OCI-LY1 (cell line): ENCODE measurements at regions not wholly inside any gene's neighbourhood (a gene's known extent, or its start where the extent isn't known, plus 50 kb on each side); places are given as distances from the start of the nearest gene placed in this dataset.
"Not testable (repeated sequence)": the region's sequence is repeated elsewhere in the genome, so short reads cannot be mapped to it uniquely, and the experiment has no call there.

Experiments used
- H2AFZ ChIP-seq: fragments of 200-600 bp; sonication (generic), shearing (Covaris generic); 2 replicates; pipeline ENCODE4 v1.6.0; 2014; ENCODE audit warnings: antibody characterized with exemption, mild to moderate bottlenecking, low read length
- H3F3A ChIP-seq: fragments of 200-600 bp; sonication (generic), shearing (Covaris generic); 2 replicates; pipeline ENCODE4 v1.6.0; 2014; ENCODE audit warnings: mild to moderate bottlenecking, antibody characterized with exemption, low read length, moderate library complexity; ENCODE audit not compliant: insufficient read depth
- H3K27ac ChIP-seq: fragments of 200-600 bp; sonication (generic); 2 replicates; pipeline ENCODE4 v1.5.1; 2014; ENCODE audit warnings: low read length, mixed run types, mild to moderate bottlenecking, low read depth; ENCODE audit not compliant: poor library complexity, severe bottlenecking
- H3K27me3 ChIP-seq: fragments of 200-600 bp; sonication (generic); 2 replicates; pipeline ENCODE4 v1.6.0; 2014; ENCODE audit warnings: antibody characterized with exemption, mild to moderate bottlenecking, low read length, moderate library complexity; ENCODE audit not compliant: insufficient read depth
- H3K36me3 ChIP-seq: fragments of 200-600 bp; sonication (generic); 2 replicates; pipeline ENCODE4 v1.6.1; 2014; ENCODE audit warnings: mild to moderate bottlenecking, antibody characterized with exemption, low read length, moderate library complexity, mixed read lengths; ENCODE audit not compliant: insufficient read depth
- H3K4me1 ChIP-seq: fragments of 200-600 bp; sonication (generic); 2 replicates; pipeline ENCODE4 v1.5.1; 2014; ENCODE audit warnings: mild to moderate bottlenecking, low read length, moderate library complexity; ENCODE audit not compliant: insufficient read depth, severe bottlenecking
- H3K4me2 ChIP-seq: fragments of 200-600 bp; sonication (generic), shearing (Covaris generic); 2 replicates; pipeline ENCODE4 v1.6.1; 2014; ENCODE audit warnings: low read length
- H3K4me3 ChIP-seq: fragments of 200-600 bp; sonication (generic); 2 replicates; pipeline ENCODE4 v1.5.1; 2014; ENCODE audit warnings: low read length, low read depth, mild to moderate bottlenecking, mixed read lengths; ENCODE audit not compliant: poor library complexity, severe bottlenecking
- H3K79me2 ChIP-seq: fragments of 200-600 bp; shearing (Covaris generic); 2 replicates; pipeline ENCODE4 v1.6.1; 2016; ENCODE audit warnings: mixed run types, low read length, mixed read lengths; ENCODE audit not compliant: insufficient read depth
- H3K9ac ChIP-seq: fragments of 200-600 bp; sonication (generic), shearing (Covaris generic); 2 replicates; pipeline ENCODE4 v1.6.1; 2014; ENCODE audit warnings: mild to moderate bottlenecking, low read length, mixed read lengths
- H3K9me2 ChIP-seq: fragments of 200-600 bp; sonication (generic), shearing (Covaris generic); 2 replicates; pipeline ENCODE4 v1.6.1; 2014; ENCODE audit warnings: low read depth, mild to moderate bottlenecking, low read length, mixed read lengths
- H3K9me3 ChIP-seq: fragments of 200-600 bp; shearing (Covaris generic); 2 replicates; pipeline ENCODE4 v1.6.1; 2014; ENCODE audit warnings: low read length, mixed read lengths
- H4K20me1 ChIP-seq: fragments of 200-600 bp; sonication (generic), shearing (Covaris generic); 2 replicates; pipeline ENCODE4 v1.6.0; 2016; ENCODE audit warnings: mild to moderate bottlenecking, low read length; ENCODE audit not compliant: insufficient read depth

- H3K9me2 ChIP-seq, H3K4me3 ChIP-seq, H3K27me3 ChIP-seq, H3K4me1 ChIP-seq, H3K36me3 ChIP-seq, H3K27ac ChIP-seq, H4K20me1 ChIP-seq, H2AFZ ChIP-seq, H3F3A ChIP-seq, H3K4me2 ChIP-seq, H3K79me2 ChIP-seq, H3K9me3 ChIP-seq, H3K9ac ChIP-seq: not testable (repeated sequence)
These were observed 179.5 kb downstream of the OTOP1 start for GRCh38 chr4:4047202-4047601.

DNA sequence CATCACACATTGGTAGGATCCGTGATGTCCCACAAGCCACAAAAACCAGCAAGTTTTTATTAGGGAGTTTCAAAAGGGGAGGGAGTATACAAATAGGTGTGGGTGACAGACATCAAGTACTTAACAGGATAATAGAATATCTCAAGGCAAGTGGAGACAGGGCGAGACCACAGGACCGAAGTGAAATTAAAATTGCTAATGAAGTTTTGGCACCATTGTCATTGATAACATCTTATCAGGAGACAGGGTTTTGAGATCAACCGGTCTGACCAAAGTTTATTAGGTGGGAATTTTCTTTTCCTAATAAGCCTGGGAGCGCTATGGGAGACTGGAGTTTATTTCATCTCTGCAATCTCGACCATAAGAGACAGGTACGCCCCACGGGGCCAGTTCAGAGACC is 178.5 kb downstream of the OTOP1 start:
- H3K27me3 ChIP-seq, H3K36me3 ChIP-seq, H3K4me2 ChIP-seq, H3K9ac ChIP-seq, H3K9me2 ChIP-seq, H3K4me3 ChIP-seq, H3K4me1 ChIP-seq, H3F3A ChIP-seq, H4K20me1 ChIP-seq, H3K27ac ChIP-seq, H3K9me3 ChIP-seq, H2AFZ ChIP-seq, H3K79me2 ChIP-seq: not testable (repeated sequence)

- not testable (repeated sequence) for H3K4me2 ChIP-seq, H3K9me3 ChIP-seq, H3K9me2 ChIP-seq
These were observed 175.9 kb downstream of the OTOP1 start for GRCh38 chr4:4050781-4051180.

GRCh38 chr4:4052933-4053332 is 173.8 kb downstream of the OTOP1 start:
- H3K9me3 ChIP-seq, H3K27me3 ChIP-seq, H3K27ac ChIP-seq, H3K9me2 ChIP-seq, H3K9ac ChIP-seq, H4K20me1 ChIP-seq, H3K4me3 ChIP-seq, H3F3A ChIP-seq, H3K36me3 ChIP-seq, H2AFZ ChIP-seq, H3K4me1 ChIP-seq, H3K79me2 ChIP-seq, H3K4me2 ChIP-seq: not testable (repeated sequence)

More at GRCh38 chr4:4050781-4051180, 175.9 kb downstream of the OTOP1 start:
- not testable (repeated sequence) for H3K27me3 ChIP-seq, H3K9ac ChIP-seq, H3K4me1 ChIP-seq, H3K36me3 ChIP-seq, H4K20me1 ChIP-seq, H2AFZ ChIP-seq, H3K27ac ChIP-seq, H3K4me3 ChIP-seq, H3F3A ChIP-seq, H3K79me2 ChIP-seq

DNA sequence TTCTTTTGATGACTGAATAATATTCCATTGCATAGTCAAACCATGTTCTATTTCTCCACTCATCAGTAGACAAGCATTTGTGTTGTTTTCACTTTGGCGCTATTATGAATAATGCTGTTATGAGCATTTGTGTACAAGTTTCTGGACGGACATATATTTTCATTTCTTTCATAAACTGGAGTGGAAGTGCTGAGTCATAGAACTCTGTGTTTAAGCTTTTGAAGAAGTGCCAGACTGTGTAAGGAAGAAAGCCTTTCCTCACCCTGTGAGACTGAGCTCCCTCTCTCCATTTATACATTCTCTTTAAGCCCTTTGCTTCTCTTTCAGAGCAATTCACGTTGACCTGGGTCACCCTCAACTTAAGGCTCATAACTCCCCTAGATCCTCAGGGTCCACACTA is 169.5 kb downstream of the OTOP1 start:
- H3K4me3 ChIP-seq, H3K9me3 ChIP-seq, H3K36me3 ChIP-seq, H3K4me2 ChIP-seq, H3K4me1 ChIP-seq, H2AFZ ChIP-seq, H3K79me2 ChIP-seq, H3K9ac ChIP-seq, H3K27ac ChIP-seq, H3K9me2 ChIP-seq, H3F3A ChIP-seq, H4K20me1 ChIP-seq, H3K27me3 ChIP-seq: not testable (repeated sequence)

DNA sequence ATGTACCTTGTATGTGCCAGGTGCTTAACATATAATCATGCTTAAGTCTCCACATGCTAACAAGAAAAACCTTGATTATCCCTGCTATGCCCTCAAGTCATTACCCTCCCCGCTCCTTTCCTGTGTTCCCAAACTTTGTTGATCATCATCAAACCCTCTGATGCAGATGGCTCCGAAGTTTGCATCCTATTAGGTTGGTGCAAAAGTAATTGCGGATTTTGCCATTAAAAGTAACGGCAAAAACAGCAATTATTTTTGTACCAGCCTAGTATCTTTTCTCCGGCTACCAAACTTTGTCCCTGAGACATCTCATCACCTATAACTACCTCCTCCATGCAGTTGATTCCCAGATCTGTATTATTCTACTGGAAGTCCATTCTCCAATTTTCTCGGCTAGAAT is 142.6 kb downstream of the OTOP1 start:
- H3K27ac ChIP-seq, H3K27me3 ChIP-seq, H2AFZ ChIP-seq, H3K4me2 ChIP-seq, H3K4me3 ChIP-seq, H3K79me2 ChIP-seq, H3K9me3 ChIP-seq, H4K20me1 ChIP-seq, H3K9ac ChIP-seq, H3K9me2 ChIP-seq, H3K4me1 ChIP-seq, H3F3A ChIP-seq, H3K36me3 ChIP-seq: not testable (repeated sequence)

GRCh38 chr4:4089716-4090419 is 136.9 kb downstream of the OTOP1 start:
- H3K79me2 ChIP-seq, H3K9me2 ChIP-seq, H3K9ac ChIP-seq, H3K27me3 ChIP-seq, H3F3A ChIP-seq, H3K9me3 ChIP-seq, H3K4me2 ChIP-seq, H3K36me3 ChIP-seq, H3K4me3 ChIP-seq, H2AFZ ChIP-seq, H3K4me1 ChIP-seq, H3K27ac ChIP-seq, H4K20me1 ChIP-seq: not testable (repeated sequence)

DNA sequence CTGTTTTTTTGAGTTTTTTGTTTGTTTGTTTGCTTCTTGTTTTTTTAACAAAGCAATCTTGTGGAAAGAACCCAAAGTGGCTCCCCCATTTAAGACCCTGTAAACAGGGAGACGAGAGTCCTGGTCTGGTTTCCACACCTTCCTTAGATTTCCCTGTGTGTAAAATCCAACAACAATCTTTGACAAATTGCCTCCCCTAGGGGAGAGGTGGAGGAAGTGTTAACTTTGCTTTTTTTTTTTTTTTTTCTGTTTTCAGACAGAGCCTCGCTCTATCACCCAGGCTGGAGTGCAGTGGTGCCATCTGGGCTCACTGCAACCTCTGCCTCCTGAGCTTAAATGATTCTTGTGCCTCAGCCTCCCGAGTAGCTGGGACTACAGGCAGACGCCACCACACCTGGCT is 136.0 kb downstream of the OTOP1 start:
- H3F3A ChIP-seq, H3K79me2 ChIP-seq, H4K20me1 ChIP-seq, H3K4me2 ChIP-seq, H3K36me3 ChIP-seq, H3K27me3 ChIP-seq, H3K27ac ChIP-seq, H3K9me2 ChIP-seq, H3K4me1 ChIP-seq, H3K9ac ChIP-seq, H3K9me3 ChIP-seq, H3K4me3 ChIP-seq, H2AFZ ChIP-seq: not testable (repeated sequence)
